GM21526 (cell line): ENCODE measurements at regions not wholly inside any gene's neighbourhood (a gene's known extent, or its start where the extent isn't known, plus 50 kb on each side); places are given as distances from the start of the nearest gene placed in this dataset.

Experiments
- ATAC-seq: cut with Tn5 transposase; IDR thresholded peaks from one replicate; pipeline ENCODE4 v1.9.1; 2021; ENCODE audit warnings: moderate library complexity; ENCODE audit not compliant: unreplicated experiment, low FRiP score

DNA sequence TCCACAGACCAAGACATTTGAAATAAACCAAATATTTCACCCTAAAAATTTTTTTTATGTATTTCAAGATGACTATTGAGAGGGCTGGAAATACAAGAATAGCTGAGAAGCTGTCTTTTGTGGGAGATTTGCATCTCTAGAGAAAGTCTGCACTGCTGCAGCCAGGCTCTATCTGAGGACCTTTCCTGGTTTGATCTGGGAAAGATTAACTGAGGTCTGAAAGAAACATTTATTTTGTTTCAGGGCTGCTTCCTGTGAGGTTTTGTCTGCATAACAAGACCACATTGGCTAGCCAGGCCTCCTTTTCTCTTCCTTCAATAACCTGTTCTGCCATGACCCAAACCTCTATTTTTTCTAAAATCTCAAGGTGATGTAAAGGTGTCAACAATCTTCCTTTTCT lies 117.5 kb upstream of the ARHGEF26 start:
- ATAC-seq: no peak

DNA sequence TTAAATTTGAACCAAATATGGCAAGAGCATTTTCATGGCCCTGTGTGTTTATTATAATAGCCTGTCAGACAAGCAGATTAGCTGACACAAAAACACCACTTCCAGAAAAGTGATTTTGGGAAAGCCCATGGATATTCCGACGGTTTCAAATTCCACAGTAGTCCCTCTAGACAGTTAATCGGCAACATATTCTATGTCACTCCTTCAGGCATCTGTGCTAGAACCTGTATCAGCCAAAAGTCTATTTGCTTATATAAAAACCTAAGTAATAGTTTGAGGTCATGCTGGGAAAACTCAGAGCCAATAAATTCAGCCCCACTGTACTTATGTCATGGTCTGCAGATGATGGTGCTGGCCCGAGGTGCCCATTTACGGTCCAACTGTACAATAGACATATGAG lies 110.2 kb upstream of the ARHGEF26 start:
- no peak for ATAC-seq

DNA sequence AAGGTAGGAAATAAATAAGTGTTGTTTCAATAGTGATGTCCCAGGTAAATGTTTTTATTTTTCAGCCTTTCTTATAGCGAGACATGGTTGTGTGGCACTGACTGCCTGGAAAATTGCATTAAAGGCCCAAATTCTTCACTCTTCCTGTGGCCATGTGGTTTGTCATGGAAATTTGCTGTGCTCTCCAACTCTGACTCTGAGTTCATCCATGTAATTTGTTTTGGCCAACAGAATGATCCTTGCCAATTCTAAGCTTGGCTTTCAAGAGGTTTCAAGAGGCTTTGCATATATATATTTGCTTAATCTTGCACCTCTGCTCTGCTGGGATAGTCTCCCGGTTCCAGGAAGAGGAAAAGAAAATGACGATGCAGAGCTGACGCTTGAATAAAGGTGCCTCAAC lies 107.5 kb upstream of the ARHGEF26 start:
- ATAC-seq: no peak

DNA sequence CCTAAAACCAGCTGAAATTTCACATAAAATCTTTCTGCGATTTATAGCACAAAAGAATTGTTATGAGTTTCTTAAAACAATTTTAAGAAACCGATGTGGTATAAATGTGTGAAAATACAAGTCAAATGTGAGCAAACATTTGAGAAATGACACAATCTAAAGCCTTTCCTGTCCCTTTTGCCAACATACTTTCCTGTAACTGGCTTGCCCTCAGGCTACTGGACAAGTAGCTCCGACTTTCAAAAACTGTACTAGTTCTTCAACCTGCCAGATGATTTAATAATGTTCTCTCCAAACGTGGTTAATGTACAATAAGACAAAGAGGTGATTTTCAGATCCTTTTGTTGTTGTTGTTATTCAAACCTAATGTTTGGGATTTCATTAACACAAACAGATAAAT lies 105.9 kb upstream of the ARHGEF26 start:
- no peak for ATAC-seq

DNA sequence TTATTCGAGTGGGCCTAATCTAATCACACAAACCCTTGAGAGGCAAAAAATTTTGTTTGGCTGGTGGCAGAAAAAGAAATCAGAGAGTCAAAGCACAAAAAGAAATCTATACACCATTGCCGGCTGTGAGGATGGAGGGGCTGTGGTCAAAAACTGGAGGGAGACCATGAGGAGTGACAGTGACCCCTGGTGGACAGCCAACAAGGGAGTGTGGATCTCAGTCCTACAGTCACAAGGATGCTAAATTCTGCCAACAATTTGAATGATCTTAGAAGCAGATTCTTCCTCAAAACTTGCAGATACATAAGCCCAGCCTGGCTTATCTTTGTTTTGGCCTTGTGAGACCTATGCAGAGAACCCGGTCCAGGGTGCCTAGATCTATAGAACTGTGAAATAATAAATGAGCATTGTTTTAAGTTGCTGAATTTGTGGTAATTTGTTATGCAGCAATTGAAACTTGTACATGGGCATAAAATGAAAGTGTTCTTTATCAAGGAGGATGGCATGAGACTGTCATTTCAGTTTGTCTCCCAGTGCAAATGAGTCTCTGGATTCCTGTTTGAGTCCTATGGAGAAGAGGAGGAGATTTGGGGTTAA lies 103.0 kb upstream of the ARHGEF26 start:
- ATAC-seq: peak; percentile 93

- no peak for ATAC-seq
These were observed 98.6 kb upstream of the ARHGEF26 start for GRCh38 chr3:154022606-154023005.

GRCh38 chr3:154023148-154023547 lies 98.0 kb upstream of the ARHGEF26 start:
- ATAC-seq: no peak

- no peak for ATAC-seq
These were observed 96.2 kb upstream of the ARHGEF26 start for GRCh38 chr3:154025007-154025406.

- no peak for ATAC-seq
These were observed 91.3 kb upstream of the ARHGEF26 start for GRCh38 chr3:154029926-154030325.

GRCh38 chr3:154034797-154035330 lies 86.3 kb upstream of the ARHGEF26 start:
- no peak for ATAC-seq

DNA sequence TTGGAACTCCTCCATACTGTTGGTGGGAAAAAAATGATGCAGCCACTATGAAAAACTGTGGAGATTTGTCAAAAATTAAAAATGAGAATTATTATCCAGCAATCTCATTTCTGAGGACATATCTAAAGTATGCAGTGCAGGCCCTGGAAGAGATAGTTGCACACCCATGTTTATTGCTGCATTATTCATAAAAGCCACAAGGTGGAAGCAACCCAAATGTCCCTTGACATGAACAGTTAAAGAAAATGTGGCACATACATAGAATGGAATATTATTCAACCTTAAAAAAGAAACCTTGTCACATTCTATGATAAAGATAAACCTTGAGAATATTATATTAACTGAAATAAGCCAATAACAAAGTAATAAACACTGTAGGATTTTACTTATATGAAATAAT lies 80.9 kb upstream of the ARHGEF26 start:
- peak; percentile 84 for ATAC-seq

DNA sequence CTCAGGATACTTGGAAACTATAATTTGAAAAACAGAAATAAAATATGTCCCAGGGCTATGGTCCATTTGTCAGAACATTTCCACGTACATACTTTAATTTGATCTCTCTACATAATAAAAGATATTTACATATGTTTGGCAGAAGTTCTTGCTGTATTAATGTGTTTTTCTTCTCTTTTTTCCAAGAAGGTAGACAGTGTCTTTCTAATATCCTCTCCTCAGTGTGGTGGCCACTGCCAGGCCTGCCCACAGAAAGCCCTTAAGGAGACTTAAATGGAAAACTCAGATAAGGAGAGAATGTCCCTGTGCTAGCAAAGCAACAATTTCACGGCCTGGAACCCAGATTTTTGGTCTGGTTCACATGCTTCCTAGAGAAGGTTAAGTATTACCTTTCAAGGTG lies 76.5 kb upstream of the ARHGEF26 start:
- no peak for ATAC-seq

DNA sequence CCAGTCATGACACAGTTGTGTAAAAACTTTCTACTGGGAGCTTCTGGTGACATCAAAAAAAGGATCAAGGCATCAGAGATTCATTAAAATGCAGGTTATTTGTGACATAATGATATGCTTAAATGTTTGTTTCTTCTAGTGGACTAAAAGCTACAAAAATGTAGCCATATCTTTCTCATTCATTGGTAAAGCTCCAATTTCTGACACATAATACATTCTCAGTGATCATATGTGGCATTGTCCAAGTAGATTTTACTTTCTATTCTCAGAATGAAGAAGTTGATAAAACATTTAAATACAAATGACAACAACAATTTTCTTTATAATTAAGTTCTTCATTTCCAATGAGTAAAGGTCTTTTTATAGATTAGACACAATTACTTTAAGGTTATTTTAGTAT lies 71.0 kb upstream of the ARHGEF26 start:
- no peak for ATAC-seq

DNA sequence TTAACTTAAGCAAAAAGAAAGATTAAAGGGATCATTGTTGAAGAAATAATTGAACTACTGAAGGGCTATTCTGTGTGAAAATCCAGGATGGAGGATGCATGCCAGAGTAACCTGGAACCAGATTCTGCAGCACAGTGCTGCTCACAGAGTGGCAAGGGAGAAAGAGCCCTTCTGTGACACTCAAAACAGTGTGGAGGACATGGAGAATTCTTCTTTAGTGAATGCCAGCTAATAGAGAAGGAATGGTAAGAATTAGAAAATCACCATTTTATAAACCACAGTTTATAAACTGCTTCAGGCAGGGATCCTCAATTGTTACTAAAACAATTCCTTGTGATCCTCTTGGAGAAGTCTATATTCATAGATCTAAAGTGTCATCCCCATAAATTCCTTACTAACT lies 70.4 kb upstream of the ARHGEF26 start:
- ATAC-seq: no peak

- ATAC-seq: no peak
These were observed 61.4 kb upstream of the ARHGEF26 start for GRCh38 chr3:154059833-154060232.

DNA sequence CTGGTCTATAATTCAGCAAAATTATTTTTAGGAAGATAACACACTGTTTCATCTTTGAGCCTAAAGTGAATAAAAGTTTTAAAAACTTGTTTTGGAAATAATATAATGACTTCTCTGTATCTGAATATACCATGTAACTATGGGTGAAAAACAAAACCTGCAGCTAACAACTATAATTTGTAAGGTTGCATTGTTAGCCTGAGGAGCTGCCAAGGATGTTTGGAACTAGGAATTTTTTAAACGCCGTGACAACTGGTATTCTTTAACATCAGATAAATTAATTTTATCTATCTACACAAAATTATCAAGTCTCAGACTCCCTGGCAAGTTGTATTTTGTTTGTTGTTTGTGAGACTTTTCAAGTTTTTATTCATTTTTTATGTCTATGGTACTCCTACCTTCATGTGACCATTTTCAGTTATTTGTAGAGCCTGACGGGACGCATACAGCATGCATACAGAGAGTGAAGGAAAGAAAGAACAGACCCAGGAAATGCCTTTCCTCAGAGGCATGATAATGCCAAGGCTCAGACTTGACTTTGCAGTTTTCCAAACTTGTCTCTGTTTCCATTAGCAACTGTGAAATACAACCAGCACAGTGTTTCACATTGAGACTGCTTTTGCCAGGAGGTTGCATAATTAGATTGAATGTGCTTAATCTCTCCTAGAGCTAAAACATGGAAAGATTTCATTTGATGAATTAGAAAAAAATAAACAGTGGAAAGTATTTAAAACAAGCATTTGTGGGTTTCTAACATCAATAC lies 60.8 kb upstream of the ARHGEF26 start:
- ATAC-seq: no peak

DNA sequence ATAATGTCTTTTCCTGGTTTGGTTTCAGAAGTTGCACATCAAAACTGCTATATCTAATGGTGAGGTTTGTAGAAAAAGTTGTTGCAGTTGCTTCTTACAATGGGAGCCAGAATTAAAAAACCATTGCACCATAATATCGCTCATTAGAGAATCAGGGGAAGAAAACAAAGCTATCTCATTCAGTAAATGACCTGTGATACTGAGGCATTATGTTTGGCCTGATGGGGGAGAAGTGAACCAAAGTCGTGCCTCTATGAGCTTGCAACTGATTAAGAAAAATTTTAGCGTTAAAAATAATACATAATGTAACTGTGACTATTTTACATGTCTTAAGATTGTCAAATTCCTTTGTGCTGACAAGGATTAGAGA lies 60.2 kb upstream of the ARHGEF26 start:
- ATAC-seq: no peak

DNA sequence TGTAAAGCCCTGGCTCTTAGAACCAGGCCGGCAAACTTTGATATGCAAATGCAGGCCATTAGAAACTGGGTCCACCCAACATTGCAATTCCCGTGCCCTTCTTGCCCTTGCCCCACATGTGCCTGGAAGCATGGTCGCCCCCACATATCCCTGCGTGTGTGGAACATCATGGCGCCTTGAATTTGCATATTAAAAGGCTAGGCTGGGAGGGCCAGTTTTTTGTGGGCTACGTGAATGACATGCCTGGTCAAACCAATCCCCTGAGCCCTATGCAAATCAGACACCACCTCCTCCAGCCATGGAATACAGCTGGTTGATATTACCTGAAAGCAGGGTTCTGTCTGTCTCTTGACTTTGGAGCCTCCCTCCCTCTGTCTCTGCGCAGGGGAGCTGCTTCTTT lies 58.7 kb upstream of the ARHGEF26 start:
- ATAC-seq: no peak

GRCh38 chr3:154071146-154071545 lies 50.0 kb upstream of the ARHGEF26 start:
- no peak for ATAC-seq
